Suprapubic skin (tissue), 4 donors: ENCODE measurements at regions not wholly inside any gene's neighbourhood (a gene's known extent, or its start where the extent isn't known, plus 50 kb on each side); places are given as distances from the start of the nearest gene placed in this dataset.

Source experiments
- DNase-seq, 2 donors: peaks; one replicate each; pipeline ENCODE4 v3.0.0-alpha.2; 2019; ENCODE audit warnings: low spot score in 2 of 2
- H3K27ac ChIP-seq: fragments of 200-600 bp; sonication (generic); one replicate; pipeline ENCODE4 v1.5.1; 2019
- H3K27me3 ChIP-seq: fragments of 200-600 bp; sonication (generic); one replicate; pipeline ENCODE4 v1.5.1; 2019
- H3K36me3 ChIP-seq: fragments of 200-600 bp; sonication (generic); one replicate; pipeline ENCODE4 v1.5.1; 2019
- H3K4me1 ChIP-seq: fragments of 200-600 bp; sonication (generic); one replicate; pipeline ENCODE4 v1.5.1; 2019
- H3K4me3 ChIP-seq: fragments of 200-600 bp; sonication (generic); one replicate; pipeline ENCODE4 v1.5.1; 2019; ENCODE audit warnings: mild to moderate bottlenecking
- H3K9me3 ChIP-seq: fragments of 200-600 bp; sonication (generic); one replicate; pipeline ENCODE4 v1.5.1; 2019
- EP300 ChIP-seq: sonication (generic); formaldehyde crosslinking; IDR thresholded peaks from one replicate; pipeline ENCODE4 v1.6.1; 2017; ENCODE audit warnings: antibody characterized with exemption
- POLR2A ChIP-seq, 2 donors: fragments of 450-650 bp; IDR thresholded peaks; one replicate each; pipeline ENCODE4 v1.6.1; 2017; ENCODE audit warnings: antibody characterized with exemption in 2 of 2, mild to moderate bottlenecking in 2 of 2, moderate library complexity in 2 of 2
- POLR2AphosphoS5 ChIP-seq, 3 donors: sonication (generic); formaldehyde crosslinking; IDR thresholded peaks; one replicate each; pipeline ENCODE4 v1.6.1; 2017; ENCODE audit warnings: antibody characterized with exemption in 3 of 3
- WGBS: methylation state at CpG from one replicate; pipeline ENCODE4 v1.1.5; 2018; 5-methylcytosine and 5-hydroxymethylcytosine counted together
- TF ChIP-seq, protein P1 (sequence below), 2 donors: fragments of 200-600 bp in 1 of 2; fragments of 450-650 bp in 1 of 2; sonication (generic) in 1 of 2; IDR thresholded peaks; one replicate each; pipeline ENCODE4 v1.5.1; 2016 to 2019; ENCODE audit warnings: antibody characterized with exemption in 2 of 2, mild to moderate bottlenecking in 1 of 2, moderate library complexity in 1 of 2

DNA sequence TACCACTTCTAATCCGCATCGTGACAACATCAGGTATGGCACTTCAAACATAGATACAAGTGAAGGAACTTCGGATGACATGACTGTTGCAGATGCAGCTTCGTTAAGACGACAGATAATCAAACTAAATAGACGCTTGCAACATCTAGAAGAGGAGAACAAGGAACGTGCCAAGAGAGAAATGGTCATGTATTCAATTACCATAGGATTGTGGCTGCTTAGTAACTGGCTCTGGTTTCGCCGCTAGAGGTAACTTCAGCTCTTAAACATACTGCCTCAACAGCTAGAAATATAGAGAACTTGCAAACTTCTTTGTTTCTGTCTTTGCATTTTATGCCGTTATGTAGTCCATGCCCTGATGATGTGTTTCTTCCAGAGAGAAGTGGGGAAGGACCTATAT is 530.8 kb upstream of the DIPK2B start:
- no peaks in the 10 kb centered on the region for H3K4me1 ChIP-seq
- no peak overlapping the region for H3K4me3 ChIP-seq
- no peaks in the 10 kb centered on the region for H3K27me3 ChIP-seq
- TF ChIP-seq POLR2AphosphoS5 (IDR thresholded peaks at IDR 0.05) = no peak
- TF ChIP-seq POLR2A (IDR thresholded peaks at IDR 0.05) = no peak
- TF ChIP-seq, protein P1, sequence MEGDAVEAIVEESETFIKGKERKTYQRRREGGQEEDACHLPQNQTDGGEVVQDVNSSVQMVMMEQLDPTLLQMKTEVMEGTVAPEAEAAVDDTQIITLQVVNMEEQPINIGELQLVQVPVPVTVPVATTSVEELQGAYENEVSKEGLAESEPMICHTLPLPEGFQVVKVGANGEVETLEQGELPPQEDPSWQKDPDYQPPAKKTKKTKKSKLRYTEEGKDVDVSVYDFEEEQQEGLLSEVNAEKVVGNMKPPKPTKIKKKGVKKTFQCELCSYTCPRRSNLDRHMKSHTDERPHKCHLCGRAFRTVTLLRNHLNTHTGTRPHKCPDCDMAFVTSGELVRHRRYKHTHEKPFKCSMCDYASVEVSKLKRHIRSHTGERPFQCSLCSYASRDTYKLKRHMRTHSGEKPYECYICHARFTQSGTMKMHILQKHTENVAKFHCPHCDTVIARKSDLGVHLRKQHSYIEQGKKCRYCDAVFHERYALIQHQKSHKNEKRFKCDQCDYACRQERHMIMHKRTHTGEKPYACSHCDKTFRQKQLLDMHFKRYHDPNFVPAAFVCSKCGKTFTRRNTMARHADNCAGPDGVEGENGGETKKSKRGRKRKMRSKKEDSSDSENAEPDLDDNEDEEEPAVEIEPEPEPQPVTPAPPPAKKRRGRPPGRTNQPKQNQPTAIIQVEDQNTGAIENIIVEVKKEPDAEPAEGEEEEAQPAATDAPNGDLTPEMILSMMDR (IDR thresholded peaks at IDR 0.05) = no peak
- no peak for TF ChIP-seq EP300
- H3K36me3 ChIP-seq = no peaks in the 10 kb centered on the region
- H3K27ac ChIP-seq = no peak overlapping the region
- no peak for DNase-seq
- 86% methylated on average over 10 of the region's 10 CpGs for WGBS
- H3K9me3 ChIP-seq = no peaks in the 10 kb centered on the region

DNA sequence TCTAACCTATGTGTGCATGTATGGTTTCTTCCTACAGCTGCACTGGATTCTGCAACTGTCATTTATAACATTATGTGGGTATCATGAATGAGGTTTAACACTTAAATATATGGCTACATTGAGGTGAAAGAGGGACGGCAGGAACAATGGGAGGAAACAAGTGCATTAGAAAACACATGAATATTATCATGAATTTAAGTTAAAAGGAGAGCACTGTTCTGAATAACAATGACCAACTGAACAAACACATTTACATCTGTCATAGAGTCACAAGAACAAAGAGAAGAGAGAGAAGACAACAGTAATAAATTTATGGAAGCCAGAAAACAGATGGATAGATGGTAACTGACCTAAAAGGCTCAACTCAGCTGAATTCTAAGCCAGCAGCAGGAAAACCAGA is 527.1 kb upstream of the DIPK2B start:
- 79% methylated on average over 1 of the region's 1 CpG for whole genome bisulfite sequencing
- Histone ChIP-seq H3K27ac (no peak overlapping the region), H3K9me3 (no peaks in the 10 kb centered on the region), H3K4me3 (no peak overlapping the region), H3K27me3 (no peaks in the 10 kb centered on the region), H3K4me1 (no peaks in the 10 kb centered on the region), H3K36me3 (no peaks in the 10 kb centered on the region)
- TF ChIP-seq, protein P1 (IDR thresholded peaks at IDR 0.05) = no peak
- TF ChIP-seq POLR2AphosphoS5 (IDR thresholded peaks at IDR 0.05) (no peak), EP300 (no peak), POLR2A (IDR thresholded peaks at IDR 0.05) (no peak)
- DNase-seq = no peak

DNA sequence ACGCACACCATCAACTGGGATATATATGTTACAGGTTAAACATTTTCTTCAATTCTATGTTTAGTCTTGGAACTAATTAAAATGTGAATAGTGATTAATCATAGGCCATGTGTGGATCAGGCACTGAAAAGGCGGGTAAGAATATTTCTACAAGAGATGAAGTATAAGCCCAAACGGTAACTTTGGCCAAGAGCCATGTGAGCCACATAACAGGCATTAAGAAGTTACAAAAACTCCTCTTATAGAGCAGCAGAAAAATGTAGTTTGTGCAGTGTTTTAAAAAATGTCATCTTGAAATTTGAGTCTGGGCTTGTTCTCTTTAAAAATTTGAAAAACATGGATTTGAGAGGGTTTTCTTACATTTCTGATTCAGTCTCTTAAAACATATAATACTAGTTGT is 521.8 kb upstream of the DIPK2B start:
- Histone ChIP-seq H3K4me1 (no peaks in the 10 kb centered on the region), H3K9me3 (no peaks in the 10 kb centered on the region), H3K27ac (no peak overlapping the region), H3K36me3 (no peaks in the 10 kb centered on the region), H3K4me3 (no peak overlapping the region), H3K27me3 (no peaks in the 10 kb centered on the region)
- no peak for TF ChIP-seq EP300
- TF ChIP-seq, protein P1 (IDR thresholded peaks at IDR 0.05) = no peak
- TF ChIP-seq POLR2AphosphoS5 (IDR thresholded peaks at IDR 0.05) = no peak
- no peak for TF ChIP-seq POLR2A (IDR thresholded peaks at IDR 0.05)
- 55% methylated on average over 3 of the region's 3 CpGs for WGBS
- DNase-seq = no peak

DNA sequence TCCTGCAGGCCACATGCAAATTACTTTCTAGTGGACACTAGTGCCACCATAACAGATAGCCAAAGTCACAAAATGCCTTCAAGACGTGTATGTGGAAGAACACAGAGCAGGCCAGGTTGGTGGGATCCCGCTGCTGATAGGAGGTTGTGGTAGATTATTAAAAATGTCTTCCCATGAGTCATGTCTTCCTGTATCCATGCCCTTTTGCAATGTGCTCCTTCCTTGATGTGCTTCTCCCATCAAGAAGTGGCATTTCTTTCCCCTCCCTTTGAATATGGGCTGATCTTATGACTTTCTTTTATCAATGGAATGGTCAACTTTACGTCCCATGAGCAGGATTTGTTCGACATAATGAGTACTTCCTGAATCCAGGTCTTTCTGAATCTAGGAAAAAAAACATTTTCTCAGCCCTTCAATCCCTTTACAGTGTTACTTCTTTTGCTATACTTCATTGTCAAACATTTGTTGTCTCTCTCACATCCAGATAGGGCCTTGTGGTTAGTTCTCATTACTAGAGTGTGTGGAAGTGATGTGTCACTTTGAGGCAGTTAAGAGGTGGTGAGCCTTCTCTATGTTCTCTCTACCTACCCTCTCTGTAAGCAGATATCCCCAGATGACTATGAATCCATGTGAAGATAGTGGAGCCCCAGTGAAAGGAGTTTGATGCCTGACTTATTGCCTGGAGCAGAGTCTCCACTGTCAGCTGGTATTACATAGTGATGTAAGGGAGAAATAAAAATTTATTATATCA is 519.2 kb upstream of the DIPK2B start:
- no peaks in the 10 kb centered on the region for H3K27me3 ChIP-seq
- DNase-seq = no peak
- no peaks in the 10 kb centered on the region for H3K36me3 ChIP-seq
- H3K9me3 ChIP-seq = no peaks in the 10 kb centered on the region
- peaks cover 3% of the 10 kb centered on the region for H3K4me1 ChIP-seq
- no peak for TF ChIP-seq EP300
- TF ChIP-seq POLR2AphosphoS5 (IDR thresholded peaks at IDR 0.05) = no peak
- no peak for TF ChIP-seq POLR2A (IDR thresholded peaks at IDR 0.05)
- 83% methylated on average over 4 of the region's 4 CpGs for WGBS
- H3K4me3 ChIP-seq = no peak overlapping the region
- H3K27ac ChIP-seq = no peak overlapping the region

DNA sequence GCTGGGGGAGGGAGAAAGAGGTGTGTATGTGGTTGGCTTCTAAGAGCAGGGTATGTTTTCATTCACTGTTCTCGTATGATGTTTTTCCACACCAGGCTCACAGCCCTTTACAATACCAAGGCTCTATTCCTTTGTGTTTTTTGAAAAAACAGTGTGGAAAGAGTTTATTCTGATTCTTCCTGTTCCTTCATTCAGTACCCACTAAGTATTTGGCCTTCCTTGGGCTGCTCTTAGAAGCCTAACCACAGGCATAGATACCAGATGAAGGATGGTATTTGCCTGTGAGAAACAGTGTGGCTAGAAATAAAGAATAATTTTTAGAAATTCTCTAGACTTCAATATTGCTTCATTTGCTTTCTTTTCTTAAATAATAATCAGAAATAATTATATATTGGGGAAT is 518.0 kb upstream of the DIPK2B start:
- Histone ChIP-seq H3K27ac (no peak overlapping the region), H3K9me3 (no peaks in the 10 kb centered on the region), H3K36me3 (no peaks in the 10 kb centered on the region), H3K4me1 (peaks cover 3% of the 10 kb centered on the region), H3K27me3 (no peaks in the 10 kb centered on the region), H3K4me3 (no peak overlapping the region)
- no peak for DNase-seq
- TF ChIP-seq POLR2A (IDR thresholded peaks at IDR 0.05) (no peak), POLR2AphosphoS5 (IDR thresholded peaks at IDR 0.05) (no peak), EP300 (no peak)
- TF ChIP-seq, protein P1 (IDR thresholded peaks at IDR 0.05) = no peak
- 78% methylated on average over 1 of the region's 1 CpG for WGBS
